RWPE1 (cell line): ENCODE measurements at regions not wholly inside any gene's neighbourhood (a gene's known extent, or its start where the extent isn't known, plus 50 kb on each side); places are given as distances from the start of the nearest gene placed in this dataset.
"Not testable (repeated sequence)": the region's sequence is repeated elsewhere in the genome, so short reads cannot be mapped to it uniquely, and the experiment has no call there.

Source experiments
- CTCF ChIA-PET: fragments of 350-600 bp; sonication (Branson Sonifier 250); formaldehyde crosslinking; extraction: SDS; loops from one replicate; lab custom pipeline; 2021; lab: Yijun Ruan, JAX
- POLR2A ChIA-PET: fragments of 400-600 bp; formaldehyde crosslinking; extraction: SDS; loops from one replicate; lab custom pipeline; 2020; ENCODE audit warnings: antibody characterized with exemption; ENCODE audit not compliant: low non-redundant PET; lab: Yijun Ruan, JAX
- DNase-seq: peaks from one replicate; pipeline ENCODE4 v3.0.0; 2012; ENCODE audit warnings: low spot score
- H3K27ac ChIP-seq: fragments of 450-650 bp; 2 replicates; pipeline ENCODE4 v1.5.1; 2017
- CTCF ChIP-seq: fragments of 450-650 bp; conservative IDR thresholded peaks from 2 replicates; pipeline ENCODE4 v1.5.1; 2017; ENCODE audit warnings: low read depth, mild to moderate bottlenecking

GRCh38 chr19:28299649-28300048 is 913.3 kb downstream of the UQCRFS1 start:
- no peak for DNase-seq
- H3K27ac ChIP-seq, result no peak overlapping the region
- no peak for TF ChIP-seq CTCF
- ChIA-PET POLR2A (no interaction called here), CTCF (no interaction called here)

GRCh38 chr19:28297586-28298157 is 915.3 kb downstream of the UQCRFS1 start:
- POLR2A ChIA-PET, result no interaction called here
- CTCF ChIA-PET, result no interaction called here
- no peak for TF ChIP-seq CTCF

GRCh38 chr19:28297036-28297435 is 915.9 kb downstream of the UQCRFS1 start:
- ChIA-PET POLR2A (no interaction called here), CTCF (no interaction called here)
- H3K27ac ChIP-seq, result no peak overlapping the region
- DNase-seq, result no peak
- TF ChIP-seq CTCF, result no peak

More at GRCh38 chr19:28297586-28298157, 915.3 kb downstream of the UQCRFS1 start:
- no peak overlapping the region for H3K27ac ChIP-seq
- DNase-seq, result no peak

GRCh38 chr19:28296506-28296905 is 916.4 kb downstream of the UQCRFS1 start:
- DNase-seq, result no peak
- ChIA-PET CTCF (no interaction called here), POLR2A (no interaction called here)
- TF ChIP-seq CTCF, result no peak
- H3K27ac ChIP-seq, result no peak overlapping the region

- POLR2A ChIA-PET, H3K27ac ChIP-seq, DNase-seq, CTCF ChIA-PET: not testable (repeated sequence)
Observed at GRCh38 chr19:28294975-28295374, 918.0 kb downstream of the UQCRFS1 start.

- H3K27ac ChIP-seq, result no peak overlapping the region
- no peak for DNase-seq
- ChIA-PET CTCF (interaction anchor here (0.6 kb wide), 1 partner anchor 179 kb away, joined by 5 read pairs; no protein-coding TSS in a partner anchor), POLR2A (no interaction called here)
- TF ChIP-seq CTCF, result no peak
Observed at GRCh38 chr19:28294395-28294794, 918.6 kb downstream of the UQCRFS1 start.

- CTCF ChIA-PET, result interaction anchor here (0.6 kb wide), 1 partner anchor 180 kb away, joined by 5 read pairs; no protein-coding TSS in a partner anchor
- POLR2A ChIA-PET, result no interaction called here
- DNase-seq, result no peak
- no peak overlapping the region for H3K27ac ChIP-seq
- TF ChIP-seq CTCF, result no peak
Observed at GRCh38 chr19:28293685-28294084, 919.3 kb downstream of the UQCRFS1 start.
